ENCODE measurements at regions not wholly inside any gene's neighbourhood (a gene's known extent, or its start where the extent isn't known, plus 50 kb on each side); places are given as distances from the start of the nearest gene placed in this dataset.

DNA sequence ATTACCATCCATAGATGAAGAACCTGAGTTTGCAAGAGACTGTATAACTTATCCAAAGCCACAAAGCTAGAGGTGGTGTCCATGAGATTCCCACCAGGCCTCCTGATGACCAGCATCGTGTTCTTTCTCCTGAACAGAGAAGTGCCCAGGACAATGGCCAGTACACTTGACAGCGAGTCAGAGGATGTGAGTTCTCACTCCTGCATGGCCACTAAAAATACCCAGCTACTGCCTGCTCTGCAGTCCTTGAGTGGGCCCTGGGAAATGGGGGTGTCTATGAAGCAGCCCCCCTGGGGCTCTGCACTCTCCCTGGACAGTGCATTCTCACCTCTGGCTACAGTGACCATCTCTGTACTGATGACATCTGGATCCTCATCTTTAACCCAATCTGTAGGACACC is 201.2 kb downstream of the RPLP1 start:
- Histone ChIP-seq H3K4me2 (ENCODE audit: low read length) (no peak overlapping the region), H3K36me3 (ENCODE audit: insufficient read depth, low read length) (no peaks in the 10 kb centered on the region), H3K79me2 (ENCODE audit: insufficient read depth, low read length) (no peaks in the 10 kb centered on the region), H3K9ac (ENCODE audit: low read length) (no peak overlapping the region), H3K27me3 (ENCODE audit: insufficient read depth, low read length) (peaks cover 25% of the 10 kb centered on the region), H3F3A (ENCODE audit: insufficient read depth, low read length) (no peaks in the 10 kb centered on the region), H3K27ac (ENCODE audit: low read depth, low read length, poor library complexity, severe bottlenecking) (no peak overlapping the region), H3K4me1 (ENCODE audit: insufficient read depth, low read length, severe bottlenecking) (no peaks in the 10 kb centered on the region), H3K9me2 (ENCODE audit: low read depth, low read length) (no peaks in the 10 kb centered on the region), H2AFZ (ENCODE audit: low read length) (no peak overlapping the region), H4K20me1 (ENCODE audit: insufficient read depth, low read length) (no peaks in the 10 kb centered on the region), H3K4me3 (ENCODE audit: low read depth, low read length, poor library complexity, severe bottlenecking) (no peak overlapping the region), H3K9me3 (ENCODE audit: low read length) (0 out of 2 replicates have a peak, but pooled peaks cover 6% of the 10 kb centered on the region)
- TF ChIP-seq EZH2 (IDR thresholded peaks at IDR 0.05; ENCODE audit: borderline replicate concordance, low read length) (no peak), CTCF (IDR thresholded peaks at IDR 0.05; ENCODE audit: low read length) (no peak)

DNA sequence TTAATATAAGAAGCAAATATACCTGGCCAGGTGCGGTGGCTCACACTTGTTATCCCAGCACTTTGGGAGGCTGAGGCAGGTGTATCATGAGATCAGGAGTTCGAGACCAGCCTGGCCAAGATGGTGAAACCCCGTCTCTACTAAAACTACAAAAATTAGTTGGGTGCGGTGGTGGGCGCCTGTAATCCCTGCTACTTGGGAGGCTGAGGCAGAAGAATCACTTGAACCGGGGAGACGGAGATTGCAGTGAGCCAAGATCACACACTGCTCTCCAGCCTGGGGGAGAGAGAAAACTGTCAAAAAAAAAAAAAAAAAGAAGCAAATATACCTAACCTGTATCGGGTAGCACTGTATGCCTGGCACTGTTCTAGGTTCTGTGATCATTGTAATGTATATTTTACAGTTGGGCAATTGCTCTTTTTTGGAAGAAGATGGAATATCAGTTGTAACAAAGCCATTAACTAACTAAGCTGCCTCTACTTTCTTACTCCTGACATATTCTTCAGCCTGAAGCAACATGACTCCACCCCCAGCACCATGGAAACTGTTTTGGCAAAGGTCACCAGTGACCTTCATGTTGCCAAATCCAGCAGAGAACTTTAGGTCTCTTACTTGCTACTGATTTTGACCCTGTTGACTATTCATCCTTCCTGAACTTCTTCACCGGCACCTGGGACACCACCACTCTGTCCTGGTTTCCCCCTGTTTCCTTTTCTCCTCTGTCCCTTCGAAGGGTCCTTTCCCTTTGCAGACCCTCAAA is 203.8 kb downstream of the RPLP1 start:
- Histone ChIP-seq H3K4me2 (ENCODE audit: low read length) (no peak overlapping the region), H3K4me3 (ENCODE audit: low read depth, low read length, poor library complexity, severe bottlenecking) (no peak overlapping the region), H3K9ac (ENCODE audit: low read length) (no peak overlapping the region), H3K9me2 (ENCODE audit: low read depth, low read length) (no peaks in the 10 kb centered on the region), H3K36me3 (ENCODE audit: insufficient read depth, low read length) (no peaks in the 10 kb centered on the region), H3K9me3 (ENCODE audit: low read length) (0 out of 2 replicates have a peak, but pooled peaks cover 6% of the 10 kb centered on the region), H3K79me2 (ENCODE audit: insufficient read depth, low read length) (no peaks in the 10 kb centered on the region), H3K27ac (ENCODE audit: low read depth, low read length, poor library complexity, severe bottlenecking) (no peak overlapping the region), H3K4me1 (ENCODE audit: insufficient read depth, low read length, severe bottlenecking) (no peaks in the 10 kb centered on the region), H3K27me3 (ENCODE audit: insufficient read depth, low read length) (peaks cover 15% of the 10 kb centered on the region), H2AFZ (ENCODE audit: low read length) (no peak overlapping the region), H3F3A (ENCODE audit: insufficient read depth, low read length) (no peaks in the 10 kb centered on the region), H4K20me1 (ENCODE audit: insufficient read depth, low read length) (no peaks in the 10 kb centered on the region)
- TF ChIP-seq CTCF (IDR thresholded peaks at IDR 0.05; ENCODE audit: low read length): no peak
- no peak for TF ChIP-seq EZH2 (IDR thresholded peaks at IDR 0.05; ENCODE audit: borderline replicate concordance, low read length)

- H3K4me3 ChIP-seq (ENCODE audit: low read depth, low read length, poor library complexity, severe bottlenecking): no peak overlapping the region
- H3K9me3 ChIP-seq (ENCODE audit: low read length): 0 out of 2 replicates have a peak, but pooled peaks cover 6% of the 10 kb centered on the region
- TF ChIP-seq CTCF (IDR thresholded peaks at IDR 0.05; ENCODE audit: low read length) (no peak), EZH2 (IDR thresholded peaks at IDR 0.05; ENCODE audit: borderline replicate concordance, low read length) (no peak)
- H4K20me1 ChIP-seq (ENCODE audit: insufficient read depth, low read length): no peaks in the 10 kb centered on the region
- H3K79me2 ChIP-seq (ENCODE audit: insufficient read depth, low read length): no peaks in the 10 kb centered on the region
- no peak overlapping the region for H2AFZ ChIP-seq (ENCODE audit: low read length)
- H3K27me3 ChIP-seq (ENCODE audit: insufficient read depth, low read length): peaks cover 10% of the 10 kb centered on the region; the same call in 1 of the 2 replicates
- no peaks in the 10 kb centered on the region for H3K9me2 ChIP-seq (ENCODE audit: low read depth, low read length)
- no peak overlapping the region for H3K9ac ChIP-seq (ENCODE audit: low read length)
- H3K4me2 ChIP-seq (ENCODE audit: low read length): no peak overlapping the region
- H3K4me1 ChIP-seq (ENCODE audit: insufficient read depth, low read length, severe bottlenecking): no peaks in the 10 kb centered on the region
- no peak overlapping the region for H3K27ac ChIP-seq (ENCODE audit: low read depth, low read length, poor library complexity, severe bottlenecking)
- H3K36me3 ChIP-seq (ENCODE audit: insufficient read depth, low read length): no peaks in the 10 kb centered on the region
- no peaks in the 10 kb centered on the region for H3F3A ChIP-seq (ENCODE audit: insufficient read depth, low read length)
These were observed 205.0 kb downstream of the RPLP1 start for GRCh38 chr15:69657626-69658025.
